CD4-positive, alpha-beta T cell treated with Interferon alpha-2 for 1 hour (primary cell): ENCODE measurements at regions not wholly inside any gene's neighbourhood (a gene's known extent, or its start where the extent isn't known, plus 50 kb on each side); places are given as distances from the start of the nearest gene placed in this dataset.

Source experiments
- DNase-seq, 2 donors: peaks; one replicate each; pipeline ENCODE4 v3.0.0-alpha.2; 2020 to 2022

GRCh38 chrY:12981074-12981473 is 76.4 kb downstream of the DDX3Y start:
- DNase-seq: no peak

- DNase-seq: no peak
Observed at GRCh38 chrY:12982249-12982829, 77.7 kb downstream of the DDX3Y start.

GRCh38 chrY:12984637-12985344 is 80.1 kb downstream of the DDX3Y start:
- no peak for DNase-seq

GRCh38 chrY:13017493-13017892 is 112.8 kb downstream of the DDX3Y start:
- no peak for DNase-seq

GRCh38 chrY:13019486-13019885 is 114.8 kb downstream of the DDX3Y start:
- DNase-seq: no peak

GRCh38 chrY:13020839-13021238 is 116.2 kb downstream of the DDX3Y start:
- DNase-seq: no peak

- DNase-seq: no peak
Observed at GRCh38 chrY:13023607-13024006, 118.9 kb downstream of the DDX3Y start.

GRCh38 chrY:13024447-13024846 is 119.8 kb downstream of the DDX3Y start:
- no peak for DNase-seq

- no peak for DNase-seq
Observed at GRCh38 chrY:13026906-13027305, 122.2 kb downstream of the DDX3Y start.

GRCh38 chrY:13040232-13040631 is 135.6 kb downstream of the DDX3Y start:
- no peak for DNase-seq

- DNase-seq: no peak
Observed at GRCh38 chrY:13053501-13053900, 148.8 kb downstream of the DDX3Y start.

GRCh38 chrY:13066372-13066771 is 161.7 kb downstream of the DDX3Y start:
- no peak for DNase-seq

- DNase-seq: no peak
Observed at GRCh38 chrY:13068696-13069095, 164.0 kb downstream of the DDX3Y start.

- no peak for DNase-seq
Observed at GRCh38 chrY:13069111-13069510, 164.4 kb downstream of the DDX3Y start.

- DNase-seq: peak in 1 of 2 donors; percentile 10
Observed at GRCh38 chrY:13082748-13083147, 178.1 kb downstream of the DDX3Y start.

- DNase-seq: no peak
Observed at GRCh38 chrY:13091575-13091974, 186.9 kb downstream of the DDX3Y start.

- no peak for DNase-seq
Observed at GRCh38 chrY:13092986-13093385, 188.3 kb downstream of the DDX3Y start.

GRCh38 chrY:13093461-13093860 is 188.8 kb downstream of the DDX3Y start:
- no peak for DNase-seq

- peak in 1 of 2 donors; percentile 14 for DNase-seq
Observed at GRCh38 chrY:13094411-13094810, 189.7 kb downstream of the DDX3Y start.

- DNase-seq: no peak
Observed at GRCh38 chrY:13094904-13095600, 190.4 kb downstream of the DDX3Y start.

- no peak for DNase-seq
Observed at GRCh38 chrY:13126881-13127456, 222.3 kb downstream of the DDX3Y start.

- no peak for DNase-seq
Observed at GRCh38 chrY:13127476-13127875, 222.8 kb downstream of the DDX3Y start.

- no peak for DNase-seq
Observed at GRCh38 chrY:13149148-13149547, 244.5 kb downstream of the DDX3Y start.

GRCh38 chrY:13167698-13168097 is 263.0 kb downstream of the DDX3Y start:
- no peak for DNase-seq
